ENCODE measurements at regions not wholly inside any gene's neighbourhood (a gene's known extent, or its start where the extent isn't known, plus 50 kb on each side); places are given as distances from the start of the nearest gene placed in this dataset.

GRCh38 chr6:19160081-19160730 is 677.0 kb upstream of the ID4 start:
- TF ChIP-seq CTCF (IDR thresholded peaks at IDR 0.05): no peak

GRCh38 chr6:19167251-19167650 is 669.9 kb upstream of the ID4 start:
- no peak for TF ChIP-seq CTCF (IDR thresholded peaks at IDR 0.05)

- no peak for TF ChIP-seq CTCF (IDR thresholded peaks at IDR 0.05)
These were observed 667.8 kb upstream of the ID4 start for GRCh38 chr6:19169366-19169765.

- TF ChIP-seq CTCF (IDR thresholded peaks at IDR 0.05): no peak
These were observed 662.1 kb upstream of the ID4 start for GRCh38 chr6:19175023-19175422.

GRCh38 chr6:19180348-19181072 is 656.7 kb upstream of the ID4 start:
- TF ChIP-seq CTCF (IDR thresholded peaks at IDR 0.05): no peak

- no peak for TF ChIP-seq CTCF (IDR thresholded peaks at IDR 0.05)
These were observed 656.0 kb upstream of the ID4 start for GRCh38 chr6:19181211-19181610.

GRCh38 chr6:19193624-19194023 is 643.5 kb upstream of the ID4 start:
- TF ChIP-seq CTCF (IDR thresholded peaks at IDR 0.05): no peak
